Upper lobe of left lung (tissue), 4 donors: ENCODE measurements at regions not wholly inside any gene's neighbourhood (a gene's known extent, or its start where the extent isn't known, plus 50 kb on each side); places are given as distances from the start of the nearest gene placed in this dataset.

Experiments
- POLR2A ChIP-seq, 4 donors: fragments of 450-650 bp; IDR thresholded peaks; one replicate each; pipeline ENCODE4 v1.5.1; 2016 to 2017; ENCODE audit warnings: antibody characterized with exemption in 4 of 4, mild to moderate bottlenecking in 2 of 4
- POLR2AphosphoS5 ChIP-seq, 2 donors: sonication (generic); formaldehyde crosslinking; IDR thresholded peaks; one replicate each; pipeline ENCODE4 v1.5.1; 2017; ENCODE audit warnings: antibody characterized with exemption in 2 of 2
- TF ChIP-seq, protein P1 (sequence below), 6 experiments: fragments of 450-650 bp in 4 of 6; fragments of 200-600 bp in 2 of 6; sonication (generic) in 2 of 6; IDR thresholded peaks; one replicate each; pipeline ENCODE4 v1.5.1; 2016 to 2019; ENCODE audit warnings: antibody characterized with exemption in 6 of 6

DNA sequence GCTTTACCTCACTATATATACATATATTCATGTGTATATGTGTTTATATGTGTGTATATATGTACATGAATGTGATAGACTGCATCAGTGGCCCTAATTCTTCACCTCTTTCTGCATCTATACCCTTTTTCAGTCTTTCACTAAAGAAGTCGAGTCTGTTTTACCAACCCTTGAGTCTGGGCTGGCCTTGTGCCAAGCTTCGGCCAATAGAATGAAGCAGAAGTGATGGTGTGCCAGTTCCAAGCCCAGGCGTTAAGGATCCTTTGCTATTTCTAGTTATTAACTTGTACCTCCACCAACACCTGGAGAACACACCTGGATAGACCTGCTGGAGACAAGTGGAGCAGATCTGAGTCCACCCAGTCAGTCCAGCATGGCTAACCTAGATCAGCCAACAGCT is 61.6 kb upstream of the PPM1J start:
- TF ChIP-seq, protein P1, sequence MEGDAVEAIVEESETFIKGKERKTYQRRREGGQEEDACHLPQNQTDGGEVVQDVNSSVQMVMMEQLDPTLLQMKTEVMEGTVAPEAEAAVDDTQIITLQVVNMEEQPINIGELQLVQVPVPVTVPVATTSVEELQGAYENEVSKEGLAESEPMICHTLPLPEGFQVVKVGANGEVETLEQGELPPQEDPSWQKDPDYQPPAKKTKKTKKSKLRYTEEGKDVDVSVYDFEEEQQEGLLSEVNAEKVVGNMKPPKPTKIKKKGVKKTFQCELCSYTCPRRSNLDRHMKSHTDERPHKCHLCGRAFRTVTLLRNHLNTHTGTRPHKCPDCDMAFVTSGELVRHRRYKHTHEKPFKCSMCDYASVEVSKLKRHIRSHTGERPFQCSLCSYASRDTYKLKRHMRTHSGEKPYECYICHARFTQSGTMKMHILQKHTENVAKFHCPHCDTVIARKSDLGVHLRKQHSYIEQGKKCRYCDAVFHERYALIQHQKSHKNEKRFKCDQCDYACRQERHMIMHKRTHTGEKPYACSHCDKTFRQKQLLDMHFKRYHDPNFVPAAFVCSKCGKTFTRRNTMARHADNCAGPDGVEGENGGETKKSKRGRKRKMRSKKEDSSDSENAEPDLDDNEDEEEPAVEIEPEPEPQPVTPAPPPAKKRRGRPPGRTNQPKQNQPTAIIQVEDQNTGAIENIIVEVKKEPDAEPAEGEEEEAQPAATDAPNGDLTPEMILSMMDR (IDR thresholded peaks at IDR 0.05) = no peak
- TF ChIP-seq POLR2A (IDR thresholded peaks at IDR 0.05) (no peak), POLR2AphosphoS5 (IDR thresholded peaks at IDR 0.05) (no peak)
